ENCODE measurements at regions not wholly inside any gene's neighbourhood (a gene's known extent, or its start where the extent isn't known, plus 50 kb on each side); places are given as distances from the start of the nearest gene placed in this dataset.
"Not testable (repeated sequence)": the region's sequence is repeated elsewhere in the genome, so short reads cannot be mapped to it uniquely, and the experiment has no call there.

DNA sequence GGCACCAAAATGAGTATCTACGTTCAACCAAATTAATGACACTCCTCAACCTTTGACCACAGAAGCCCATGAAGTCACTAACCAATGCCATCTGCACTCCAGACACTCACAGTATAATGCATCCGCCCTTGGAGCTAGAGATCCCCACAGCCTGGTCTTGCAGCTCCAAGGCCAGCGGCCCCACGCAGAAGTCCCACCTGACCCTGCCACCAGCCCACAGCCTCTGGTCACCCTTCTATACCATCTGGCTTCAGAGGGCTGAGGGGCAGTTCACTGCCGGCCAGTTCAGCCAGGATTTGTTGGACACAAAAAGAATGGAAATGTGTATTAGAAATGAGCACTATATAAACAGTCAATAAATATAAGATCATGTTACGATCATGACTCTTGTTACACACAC, 211.2 kb downstream of the RRAGC start:
- H2BK120ac ChIP-seq (ENCODE audit: low read depth, low read length, poor library complexity, severe bottlenecking): no peak overlapping the region
- no peak overlapping the region for H2BK20ac ChIP-seq (ENCODE audit: low read depth, low read length, poor library complexity, severe bottlenecking)
- no peak overlapping the region for H3K4ac ChIP-seq (ENCODE audit: low read depth, low read length)
- no peak overlapping the region for H2BK15ac ChIP-seq (ENCODE audit: low read depth, low read length)
- no peak overlapping the region for H3K14ac ChIP-seq (ENCODE audit: insufficient read depth, low read length)
- H3K9me3 ChIP-seq (ENCODE audit: control insufficient read depth, low read depth, low read length): no peaks in the 10 kb centered on the region
- peaks cover 13% of the 10 kb centered on the region for H3K27me3 Mint-ChIP-seq (ENCODE audit: low read depth)
- no peak overlapping the region for H3K9ac ChIP-seq (ENCODE audit: extremely low read depth, insufficient read length, low read length)
- no peak overlapping the region for H3K4me3 Mint-ChIP-seq
- H2BK12ac ChIP-seq (ENCODE audit: insufficient read length, low read depth, low read length): no peak overlapping the region
- H3K36me3 Mint-ChIP-seq (ENCODE audit: insufficient read depth in 1 of 3, low read depth in 3 of 3): peaks cover 0 to 7% (median 4%) of the 10 kb centered on the region in 3 experiments; a peak in 5 of 7 replicates
- TF ChIP-seq, protein P1, sequence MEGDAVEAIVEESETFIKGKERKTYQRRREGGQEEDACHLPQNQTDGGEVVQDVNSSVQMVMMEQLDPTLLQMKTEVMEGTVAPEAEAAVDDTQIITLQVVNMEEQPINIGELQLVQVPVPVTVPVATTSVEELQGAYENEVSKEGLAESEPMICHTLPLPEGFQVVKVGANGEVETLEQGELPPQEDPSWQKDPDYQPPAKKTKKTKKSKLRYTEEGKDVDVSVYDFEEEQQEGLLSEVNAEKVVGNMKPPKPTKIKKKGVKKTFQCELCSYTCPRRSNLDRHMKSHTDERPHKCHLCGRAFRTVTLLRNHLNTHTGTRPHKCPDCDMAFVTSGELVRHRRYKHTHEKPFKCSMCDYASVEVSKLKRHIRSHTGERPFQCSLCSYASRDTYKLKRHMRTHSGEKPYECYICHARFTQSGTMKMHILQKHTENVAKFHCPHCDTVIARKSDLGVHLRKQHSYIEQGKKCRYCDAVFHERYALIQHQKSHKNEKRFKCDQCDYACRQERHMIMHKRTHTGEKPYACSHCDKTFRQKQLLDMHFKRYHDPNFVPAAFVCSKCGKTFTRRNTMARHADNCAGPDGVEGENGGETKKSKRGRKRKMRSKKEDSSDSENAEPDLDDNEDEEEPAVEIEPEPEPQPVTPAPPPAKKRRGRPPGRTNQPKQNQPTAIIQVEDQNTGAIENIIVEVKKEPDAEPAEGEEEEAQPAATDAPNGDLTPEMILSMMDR (conservative IDR thresholded peaks at IDR 0.05): no peak
- H3K23me2 ChIP-seq (ENCODE audit: insufficient read length, low read depth, low read length, poor library complexity, severe bottlenecking): no peaks in the 10 kb centered on the region
- H3K4me2 ChIP-seq (ENCODE audit: insufficient read depth, insufficient read length, low read length): no peak overlapping the region
- peaks cover 0 to 7% of the 10 kb centered on the region in 2 experiments; a peak in 2 of 4 replicates for H3K4me1 Mint-ChIP-seq
- WGBS (ENCODE audit: extremely low coverage, insufficient read length, low lambda C conversion rate): no CpG with 5 or more reads among the region's 6 CpGs
- no peaks in the 10 kb centered on the region for H4K20me1 ChIP-seq (ENCODE audit: control insufficient read depth, insufficient read depth, insufficient read length)
- H3K56ac ChIP-seq (ENCODE audit: insufficient read length, low read depth, low read length): no peak overlapping the region
- H3K4me1 ChIP-seq (ENCODE audit: insufficient read depth, low read length): no peaks in the 10 kb centered on the region
- no peak overlapping the region for H2BK5ac ChIP-seq (ENCODE audit: insufficient read length, low read length)
- no peak overlapping the region for H3K27ac Mint-ChIP-seq
- H4K91ac ChIP-seq (ENCODE audit: insufficient read length, low read depth, low read length): no peak overlapping the region
- H3K9me3 Mint-ChIP-seq: peaks cover 9 to 13% of the 10 kb centered on the region in 2 experiments; a peak in 4 of 5 replicates
- H3K27me3 ChIP-seq (ENCODE audit: insufficient read depth, low read length): no peaks in the 10 kb centered on the region
- no peak overlapping the region for H3T11ph ChIP-seq (ENCODE audit: low read length)
- H2AFZ ChIP-seq (ENCODE audit: low read length): no peak overlapping the region
- no peaks in the 10 kb centered on the region for H3K79me1 ChIP-seq (ENCODE audit: insufficient read depth, low read depth, low read length, poor library complexity, severe bottlenecking)
- H3K23ac ChIP-seq (ENCODE audit: insufficient read length, low read depth, low read length): no peak overlapping the region
- no peak for DNase-seq
- no peak overlapping the region for H2AK5ac ChIP-seq (ENCODE audit: insufficient read length, low read length)
- H3K27ac ChIP-seq (ENCODE audit: insufficient read length, low read depth, low read length): no peak overlapping the region
- H3K18ac ChIP-seq (ENCODE audit: insufficient read length, low read depth, low read length): no peak overlapping the region
- H4K5ac ChIP-seq (ENCODE audit: insufficient read length, low read depth, low read length): no peak overlapping the region
- no peaks in the 10 kb centered on the region for H3K79me2 ChIP-seq (ENCODE audit: insufficient read depth, low read length)
- no peak overlapping the region for H4K8ac ChIP-seq (replicated peaks; ENCODE audit: insufficient read length, low read depth, low read length)

DNA sequence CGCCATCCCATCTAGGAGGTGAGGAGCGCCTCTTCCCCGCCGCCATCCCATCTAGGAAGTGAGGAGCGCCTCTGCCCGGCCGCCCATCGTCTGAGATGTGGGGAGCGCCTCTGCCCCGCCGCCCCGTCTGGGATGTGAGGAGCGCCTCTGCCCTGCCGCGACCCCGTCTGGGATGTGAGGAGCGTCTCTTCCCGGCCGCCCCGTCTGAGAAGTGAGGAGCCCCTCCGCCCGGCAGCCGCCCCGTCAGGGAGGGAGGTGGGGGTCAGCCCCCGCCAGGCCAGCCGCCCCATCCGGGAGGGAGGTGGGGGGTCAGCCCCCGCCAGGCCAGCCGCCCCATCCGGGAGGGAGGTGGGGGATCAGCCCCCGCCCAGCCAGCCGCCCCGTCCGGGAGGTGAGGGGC, 212.2 kb downstream of the RRAGC start:
- WGBS (ENCODE audit: extremely low coverage, insufficient read length, low lambda C conversion rate): no CpG with 5 or more reads among the region's 34 CpGs
- H3K27me3 Mint-ChIP-seq (ENCODE audit: low read depth): peaks cover 16% of the 10 kb centered on the region
- H3K79me2 ChIP-seq (ENCODE audit: insufficient read depth, low read length); H4K5ac ChIP-seq (ENCODE audit: insufficient read length, low read depth, low read length); H3T11ph ChIP-seq (ENCODE audit: low read length); H3K27ac ChIP-seq (ENCODE audit: insufficient read length, low read depth, low read length); DNase-seq; H3K9ac ChIP-seq (ENCODE audit: extremely low read depth, insufficient read length, low read length); H3K23me2 ChIP-seq (ENCODE audit: insufficient read length, low read depth, low read length, poor library complexity, severe bottlenecking); H2BK120ac ChIP-seq (ENCODE audit: low read depth, low read length, poor library complexity, severe bottlenecking); H3K4me3 Mint-ChIP-seq; H3K36me3 Mint-ChIP-seq (ENCODE audit: insufficient read depth in 1 of 3, low read depth in 3 of 3); H3K4me1 ChIP-seq (ENCODE audit: insufficient read depth, low read length); H2BK15ac ChIP-seq (ENCODE audit: low read depth, low read length); H3K56ac ChIP-seq (ENCODE audit: insufficient read length, low read depth, low read length); H3K18ac ChIP-seq (ENCODE audit: insufficient read length, low read depth, low read length); H3K4me1 Mint-ChIP-seq; H3K9me3 ChIP-seq (ENCODE audit: control insufficient read depth, low read depth, low read length); H3K23ac ChIP-seq (ENCODE audit: insufficient read length, low read depth, low read length); H2BK5ac ChIP-seq (ENCODE audit: insufficient read length, low read length); H3K4me2 ChIP-seq (ENCODE audit: insufficient read depth, insufficient read length, low read length); H2AK5ac ChIP-seq (ENCODE audit: insufficient read length, low read length); H2BK20ac ChIP-seq (ENCODE audit: low read depth, low read length, poor library complexity, severe bottlenecking); H2BK12ac ChIP-seq (ENCODE audit: insufficient read length, low read depth, low read length); H3K14ac ChIP-seq (ENCODE audit: insufficient read depth, low read length); H3K27me3 ChIP-seq (ENCODE audit: insufficient read depth, low read length); H4K8ac ChIP-seq (replicated peaks; ENCODE audit: insufficient read length, low read depth, low read length); H4K20me1 ChIP-seq (ENCODE audit: control insufficient read depth, insufficient read depth, insufficient read length); H3K27ac Mint-ChIP-seq; H3K79me1 ChIP-seq (ENCODE audit: insufficient read depth, low read depth, low read length, poor library complexity, severe bottlenecking); H3K4ac ChIP-seq (ENCODE audit: low read depth, low read length); H4K91ac ChIP-seq (ENCODE audit: insufficient read length, low read depth, low read length); H2AFZ ChIP-seq (ENCODE audit: low read length): not testable (repeated sequence)
- peaks cover 9 to 13% of the 10 kb centered on the region in 2 experiments; a peak in 4 of 5 replicates for H3K9me3 Mint-ChIP-seq

All from H9 (cell line).